H1 (cell line): ENCODE measurements at regions not wholly inside any gene's neighbourhood (a gene's known extent, or its start where the extent isn't known, plus 50 kb on each side); places are given as distances from the start of the nearest gene placed in this dataset.

Experiments
- CTCF ChIA-PET: fragments of 300-600 bp; sonication (Branson Sonifier 250); formaldehyde crosslinking; loops from one replicate; lab custom pipeline; 2021; ENCODE audit not compliant: partially characterized antibody; lab: Charles Lee
- POLR2A ChIA-PET: fragments of 300-600 bp; sonication (Branson Sonifier 250); formaldehyde crosslinking; loops from one replicate; lab custom pipeline; 2021; ENCODE audit warnings: inconsistent platforms; ENCODE audit not compliant: partially characterized antibody; lab: Charles Lee
- DNase-seq, 2 experiments: peaks; one replicate each; pipeline versions ENCODE4 v3.0.0 to v3.0.0-alpha.2; 2010 to 2022; ENCODE audit warnings: low spot score in 2 of 2, low read depth in 1 of 2, mixed read lengths in 1 of 2
- FAIRE-seq: peaks from 2 replicates; lab custom pipeline; 2011; peaks lifted over from hg19 to GRCh38; lab: Jason Lieb, UNC
- H2AFZ ChIP-seq: 2 replicates; pipeline ENCODE4 v1.8.1; 2012; ENCODE audit warnings: low read length, inconsistent platforms
- H2AK5ac ChIP-seq: 2 replicates; pipeline ENCODE4 v1.6.1; 2013; ENCODE audit warnings: low read depth, low read length
- H2BK120ac ChIP-seq: replicated peaks from 2 replicates; pipeline ENCODE3; 2013; ENCODE audit warnings: low read depth, low read length, inconsistent platforms
- H2BK12ac ChIP-seq: 2 replicates; pipeline ENCODE4 v1.6.1; 2013; ENCODE audit warnings: low read depth, low read length
- H2BK15ac ChIP-seq: 2 replicates; pipeline ENCODE4 v1.6.1; 2013; ENCODE audit warnings: low read length
- H2BK20ac ChIP-seq: 2 replicates; pipeline ENCODE4 v1.6.1; 2013; ENCODE audit warnings: low read length
- H2BK5ac ChIP-seq: 2 replicates; pipeline ENCODE4 v1.6.1; 2013; ENCODE audit warnings: low read depth, low read length
- H3K14ac ChIP-seq: 2 replicates; pipeline ENCODE4 v1.6.1; 2013; ENCODE audit warnings: inconsistent platforms; ENCODE audit not compliant: insufficient read length
- H3K18ac ChIP-seq: 2 replicates; pipeline ENCODE4 v1.6.1; 2013; ENCODE audit warnings: low read length; ENCODE audit errors: extremely low read depth
- H3K23ac ChIP-seq: 2 replicates; pipeline ENCODE4 v1.6.1; 2013; ENCODE audit warnings: inconsistent platforms; ENCODE audit not compliant: insufficient read length
- H3K23me2 ChIP-seq: 2 replicates; pipeline ENCODE4 v1.6.1; 2013; ENCODE audit warnings: low read depth, low read length
- H3K27ac ChIP-seq: 2 replicates; pipeline ENCODE4 v1.6.1; 2011; ENCODE audit warnings: low read depth, low read length, inconsistent platforms
- H3K27me3 ChIP-seq, 4 experiments: replicated peaks in 1 of 4; 1 replicate in 1 of 4; 2 replicates in 3 of 4; pipeline versions ENCODE4 v1.6.1 to v1.8.1; 2011 to 2013; ENCODE audit warnings: low read length in 3 of 4, mild to moderate bottlenecking in 3 of 4, inconsistent platforms in 2 of 4, mixed read lengths in 2 of 4, moderate library complexity in 1 of 4; ENCODE audit not compliant: control insufficient read depth in 3 of 4, insufficient read depth in 3 of 4; ENCODE audit errors: extremely low read depth in 1 of 4
- H3K36me3 ChIP-seq, 4 experiments: 2 replicates each; pipeline versions ENCODE4 v1.6.1 to v1.8.1; 2011 to 2013; ENCODE audit warnings: mild to moderate bottlenecking in 4 of 4, low read length in 3 of 4, moderate library complexity in 2 of 4, control low read depth in 1 of 4, inconsistent platforms in 1 of 4; ENCODE audit not compliant: insufficient read depth in 4 of 4, control insufficient read depth in 2 of 4
- H3K4ac ChIP-seq: replicated peaks from 2 replicates; pipeline ENCODE3; 2013; ENCODE audit warnings: low read length, low read depth, mixed read lengths, inconsistent platforms; ENCODE audit not compliant: insufficient read length
- H3K4me1 ChIP-seq, 4 experiments: replicated peaks in 1 of 4; 1 replicate in 1 of 4; 2 replicates in 3 of 4; pipeline versions ENCODE4 v1.6.1 to v1.8.1; 2011 to 2013; ENCODE audit warnings: low read length in 3 of 4, inconsistent platforms in 2 of 4, mixed read lengths in 1 of 4; ENCODE audit not compliant: insufficient read depth in 4 of 4, control insufficient read depth in 3 of 4
- H3K4me2 ChIP-seq, 2 experiments: 2 replicates each; pipeline versions ENCODE4 v1.6.1 to v1.8.1; 2011 to 2013; ENCODE audit warnings: low read depth in 2 of 2, low read length in 2 of 2, control low read depth in 1 of 2, inconsistent platforms in 1 of 2, mild to moderate bottlenecking in 1 of 2; ENCODE audit not compliant: insufficient read depth in 1 of 2
- H3K4me3 ChIP-seq, 4 experiments: fragments of 200-600, 300-600 bp in 1 of 4; sonication (generic), shearing (Covaris generic), sonication (Bioruptor Twin) in 1 of 4; 2 replicates each; pipeline versions ENCODE4 v1.5.1 to v1.8.1; 2011 to 2016; ENCODE audit warnings: low read length in 4 of 4, low read depth in 3 of 4, control low read depth in 2 of 4, inconsistent platforms in 2 of 4, mild to moderate bottlenecking in 2 of 4, mixed read lengths in 1 of 4, moderate library complexity in 1 of 4; ENCODE audit not compliant: insufficient read depth in 2 of 4; ENCODE audit errors: extremely low read depth in 1 of 4
- H3K56ac ChIP-seq: replicated peaks from 2 replicates; pipeline ENCODE3; 2013; ENCODE audit warnings: low read depth, mild to moderate bottlenecking, mixed read lengths, low read length, inconsistent platforms; ENCODE audit not compliant: insufficient read length
- H3K79me1 ChIP-seq: 2 replicates; pipeline ENCODE4 v1.6.1; 2013; ENCODE audit warnings: low read depth, low read length, control low read depth
- H3K79me2 ChIP-seq, 2 experiments: 2 replicates each; pipeline versions ENCODE4 v1.6.1 to v1.8.1; 2012 to 2013; ENCODE audit warnings: low read length in 2 of 2, mild to moderate bottlenecking in 2 of 2, inconsistent platforms in 1 of 2; ENCODE audit not compliant: insufficient read depth in 2 of 2, control insufficient read depth in 1 of 2
- H3K9ac ChIP-seq, 4 experiments: replicated peaks in 1 of 4; 1 replicate in 1 of 4; 2 replicates in 3 of 4; pipeline versions ENCODE4 v1.6.1 to v1.8.1; 2011 to 2013; ENCODE audit warnings: low read depth in 3 of 4, low read length in 3 of 4, control low read depth in 2 of 4, mild to moderate bottlenecking in 2 of 4, moderate library complexity in 2 of 4, inconsistent platforms in 1 of 4; ENCODE audit errors: extremely low read depth in 1 of 4
- H3K9me3 ChIP-seq, 2 experiments: 2 replicates each; pipeline versions ENCODE4 v1.6.1 to v1.8.1; 2012 to 2013; ENCODE audit warnings: mild to moderate bottlenecking in 2 of 2, moderate library complexity in 2 of 2, control low read depth in 1 of 2, inconsistent platforms in 1 of 2, low read depth in 1 of 2, low read length in 1 of 2, mixed read lengths in 1 of 2; ENCODE audit not compliant: insufficient read depth in 2 of 2
- H4K20me1 ChIP-seq, 2 experiments: replicated peaks in 1 of 2; 2 replicates each; pipeline versions ENCODE3 to v1.8.1; 2011 to 2013; ENCODE audit warnings: inconsistent platforms in 2 of 2, low read length in 2 of 2, mild to moderate bottlenecking in 1 of 2; ENCODE audit not compliant: insufficient read depth in 2 of 2, control insufficient read depth in 1 of 2
- H4K5ac ChIP-seq: 2 replicates; pipeline ENCODE4 v1.6.1; 2013; ENCODE audit warnings: low read length, low read depth, mixed read lengths, inconsistent platforms; ENCODE audit not compliant: insufficient read length
- H4K8ac ChIP-seq: 2 replicates; pipeline ENCODE4 v1.8.0; 2013; ENCODE audit warnings: mild to moderate bottlenecking, moderate library complexity, low read length, inconsistent platforms; ENCODE audit not compliant: insufficient read depth; ENCODE audit errors: extremely low read depth
- H4K91ac ChIP-seq: replicated peaks from 2 replicates; pipeline ENCODE3; 2013; ENCODE audit warnings: low read length, mixed read lengths, inconsistent platforms; ENCODE audit not compliant: insufficient read length
- ASH2L ChIP-seq: fragments of 200-600, 300-600 bp; sonication (generic); IDR thresholded peaks from one replicate; pipeline ENCODE4 v1.7.1; 2017; ENCODE audit warnings: low read length
- BACH1 ChIP-seq: IDR thresholded peaks from 2 replicates; pipeline ENCODE4 v1.6.1; 2012; ENCODE audit warnings: low read length, improper control_type of control experiment
- CBX5 ChIP-seq: fragments of 300-800, 300-1000 bp; sonication (generic); IDR thresholded peaks from 2 replicates; pipeline ENCODE4 v1.7.1; 2016; ENCODE audit warnings: antibody characterized with exemption, low read length, low read depth
- CHD2 ChIP-seq: IDR thresholded peaks from 2 replicates; pipeline ENCODE4 v1.6.1; 2012; ENCODE audit warnings: low read length, improper control_type of control experiment
- EGR1 ChIP-seq: IDR thresholded peaks from 2 replicates; pipeline ENCODE4 v1.6.1; 2011; ENCODE audit warnings: low read depth, low read length, borderline replicate concordance
- HDAC2 ChIP-seq, 2 experiments: fragments of 300-600 bp in 1 of 2; sonication (generic) in 1 of 2; IDR thresholded peaks; 2 replicates each; pipeline ENCODE4 v1.6.1; 2011 to 2012; ENCODE audit warnings: low read depth in 2 of 2, low read length in 2 of 2, mild to moderate bottlenecking in 2 of 2, moderate library complexity in 2 of 2, borderline replicate concordance in 1 of 2, inconsistent platforms in 1 of 2
- HDAC6 ChIP-seq: IDR thresholded peaks from one replicate; pipeline ENCODE4 v1.7.1; 2012; ENCODE audit warnings: low read depth, mild to moderate bottlenecking, inconsistent platforms, low read length, moderate library complexity
- JUND ChIP-seq: IDR thresholded peaks from 2 replicates; pipeline ENCODE4 v1.6.1; 2011; ENCODE audit warnings: mild to moderate bottlenecking, improper control_type of control experiment, low read length
- KDM1A ChIP-seq: fragments of 200-600, 300-600 bp; sonication (generic); IDR thresholded peaks from 2 replicates; pipeline ENCODE4 v1.7.1; 2016; ENCODE audit warnings: mild to moderate bottlenecking, low read length, borderline replicate concordance
- MAFK ChIP-seq: IDR thresholded peaks from 2 replicates; pipeline ENCODE4 v1.6.1; 2012; ENCODE audit warnings: low read depth, mild to moderate bottlenecking, improper control_type of control experiment, low read length
- NANOG ChIP-seq: IDR thresholded peaks from 2 replicates; pipeline ENCODE4 v1.6.1; 2011; ENCODE audit warnings: low read length, low read depth, mild to moderate bottlenecking, inconsistent platforms; ENCODE audit not compliant: insufficient read depth, poor library complexity, severe bottlenecking
- POLR2A ChIP-seq, 2 experiments: IDR thresholded peaks; 1 replicate in 1 of 2; 2 replicates in 1 of 2; pipeline ENCODE4 v1.6.1; 2011; ENCODE audit warnings: low read depth in 2 of 2, low read length in 2 of 2, mild to moderate bottlenecking in 2 of 2; ENCODE audit errors: control extremely low read depth in 1 of 2
- RBBP5 ChIP-seq: IDR thresholded peaks from 2 replicates; pipeline ENCODE4 v1.7.1; 2012; ENCODE audit warnings: low read depth, mild to moderate bottlenecking, inconsistent platforms, low read length, moderate library complexity, borderline replicate concordance
- RFX5 ChIP-seq: IDR thresholded peaks from 2 replicates; pipeline ENCODE4 v1.6.1; 2011; ENCODE audit warnings: low read depth, low read length, improper control_type of control experiment, borderline replicate concordance
- SP1 ChIP-seq: IDR thresholded peaks from 2 replicates; pipeline ENCODE4 v1.6.1; 2011; ENCODE audit warnings: low read depth, low read length
- TEAD4 ChIP-seq: IDR thresholded peaks from 2 replicates; pipeline ENCODE4 v1.6.1; 2012; ENCODE audit warnings: low read depth, low read length, inconsistent platforms, mixed read lengths
- WGBS, 2 experiments: shearing (Covaris generic) in 1 of 2; methylation state at CpG; one replicate each; pipeline versions ENCODE4 v1.1.6 to v1.1.7; 2013 to 2015; ENCODE audit warnings: low lambda C conversion rate in 2 of 2, mixed read lengths in 2 of 2, inconsistent platforms in 1 of 2, low coverage in 1 of 2, missing lambda C conversion rate in 1 of 2; ENCODE audit not compliant: insufficient replicate concordance in 2 of 2, insufficient coverage in 1 of 2, insufficient read length in 1 of 2; ENCODE audit errors: extremely low coverage in 1 of 2, missing lambda C conversion rate in 1 of 2; 5-methylcytosine and 5-hydroxymethylcytosine counted together

DNA sequence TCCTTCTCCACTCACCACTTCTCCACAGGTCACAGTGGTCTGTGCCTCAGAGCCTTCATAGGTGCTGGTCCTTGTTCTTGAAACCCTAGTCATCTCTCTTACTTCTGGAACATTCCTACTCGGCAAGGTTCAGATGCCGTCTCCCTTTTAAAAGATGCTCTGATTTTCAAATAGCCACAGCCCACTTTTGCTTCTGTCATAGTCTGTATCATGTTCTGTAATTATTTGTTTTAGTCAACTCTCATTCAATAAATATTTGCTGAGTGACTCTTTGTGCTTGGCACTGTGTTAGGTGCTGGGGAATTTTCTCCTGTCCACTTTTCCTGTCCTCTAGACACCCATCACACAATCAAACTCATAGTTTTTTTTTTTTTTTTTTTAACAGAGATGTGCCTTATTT, 181.3 kb upstream of the IL12B start:
- H4K5ac ChIP-seq = no peak overlapping the region
- H3K23me2 ChIP-seq = no peaks in the 10 kb centered on the region
- no peaks in the 10 kb centered on the region for H3K9me3 ChIP-seq
- H2BK120ac ChIP-seq = no peak overlapping the region
- no peak overlapping the region for H3K18ac ChIP-seq
- H2AK5ac ChIP-seq = no peak overlapping the region
- H3K27me3 ChIP-seq = no peaks in the 10 kb centered on the region
- H3K4me3 ChIP-seq = no peak overlapping the region
- no peaks in the 10 kb centered on the region for H4K20me1 ChIP-seq
- no peak overlapping the region for H2BK20ac ChIP-seq
- DNase-seq (no peak), FAIRE-seq (no peak)
- H2BK15ac ChIP-seq = peak overlapping the region; percentile 97
- H3K4ac ChIP-seq = no peak overlapping the region
- 100% methylated on average over 2 of the region's 2 CpGs; no CpG with 5 or more reads in 1 of the 2 experiments for WGBS, 2 experiments
- no peak overlapping the region for H2BK12ac ChIP-seq
- no peak overlapping the region for H3K56ac ChIP-seq
- no peaks in the 10 kb centered on the region for H3K79me2 ChIP-seq
- H4K8ac ChIP-seq = no peak overlapping the region
- no peak overlapping the region for H3K27ac ChIP-seq
- H3K4me2 ChIP-seq = no peak overlapping the region
- H3K23ac ChIP-seq = no peak overlapping the region
- H3K36me3 ChIP-seq = no peaks in the 10 kb centered on the region
- no peaks in the 10 kb centered on the region for H3K79me1 ChIP-seq
- peaks cover 0 to 3% (median 1%) of the 10 kb centered on the region in 4 experiments; a peak in 2 of 7 replicates for H3K4me1 ChIP-seq
- no peak overlapping the region for H4K91ac ChIP-seq
- POLR2A ChIA-PET = no interaction called here
- H3K9ac ChIP-seq = no peak overlapping the region
- no peak overlapping the region for H3K14ac ChIP-seq
- CTCF ChIA-PET = interaction anchor here (0.9 to 2.0 kb wide), 3 partner anchors 403 to 417 kb away, joined by 3 to 5 read pairs (median 3); partner anchors contain the start of gene ADRA1B
- H2AFZ ChIP-seq = no peak overlapping the region
- no peak overlapping the region for H2BK5ac ChIP-seq
- TF ChIP-seq RBBP5 = no peak
- TF ChIP-seq TEAD4 = no peak
- no peak for TF ChIP-seq NANOG
- TF ChIP-seq BACH1 = no peak
- TF ChIP-seq RFX5 = no peak
- no peak for TF ChIP-seq EGR1
- TF ChIP-seq POLR2A (IDR thresholded peaks at IDR 0.05; ENCODE audit: control extremely low read depth in 1 of 2, low read depth in 2 of 2, low read length in 2 of 2) = no peak
- no peak for TF ChIP-seq CHD2
- TF ChIP-seq KDM1A = no peak
- TF ChIP-seq JUND = no peak
- no peak for TF ChIP-seq HDAC2 (IDR thresholded peaks at IDR 0.05; ENCODE audit: borderline replicate concordance in 1 of 2, low read depth in 2 of 2, low read length in 2 of 2)
- no peak for TF ChIP-seq HDAC6
- TF ChIP-seq ASH2L = no peak
- no peak for TF ChIP-seq MAFK
- no peak for TF ChIP-seq SP1
- TF ChIP-seq CBX5 = no peak
